Brain microvascular endothelial cell (primary cell): ENCODE measurements at regions not wholly inside any gene's neighbourhood (a gene's known extent, or its start where the extent isn't known, plus 50 kb on each side); places are given as distances from the start of the nearest gene placed in this dataset.

Experiments used
- DNase-seq: peaks from one replicate; pipeline ENCODE4 v3.0.0-alpha.2; 2020
- H3K27ac ChIP-seq: fragments of 250-450 bp; sonication (Bioruptor Pico); 2 replicates; pipeline ENCODE4 v1.5.1; 2020; ENCODE audit warnings: mild to moderate bottlenecking, moderate library complexity
- H3K27me3 ChIP-seq: fragments of 250-450 bp; sonication (Bioruptor Pico); replicated peaks from 2 replicates; pipeline ENCODE4 v1.5.1; 2020; ENCODE audit warnings: mild to moderate bottlenecking
- H3K36me3 ChIP-seq: fragments of 250-450 bp; sonication (Bioruptor Pico); replicated peaks from 2 replicates; pipeline ENCODE4 v1.5.1; 2020; ENCODE audit warnings: mild to moderate bottlenecking
- H3K4me3 ChIP-seq: 2 replicates; pipeline ENCODE4 v1.5.1; 2011; ENCODE audit warnings: low read depth, mild to moderate bottlenecking, control low read depth, low read length, moderate library complexity
- CTCF ChIP-seq: IDR thresholded peaks from 2 replicates; pipeline ENCODE4 v1.5.1; 2011; ENCODE audit warnings: low read depth, mild to moderate bottlenecking, moderate library complexity, low read length, control low read depth, inconsistent platforms; ENCODE audit errors: missing control alignments
- in situ Hi-C: cut with HindIII; loops from 2 replicates; pipeline ENCODE4 v1.10.0; 2017; ENCODE audit warnings: low sequenced_read_pairs, low pct_ligation_motif_present

DNA sequence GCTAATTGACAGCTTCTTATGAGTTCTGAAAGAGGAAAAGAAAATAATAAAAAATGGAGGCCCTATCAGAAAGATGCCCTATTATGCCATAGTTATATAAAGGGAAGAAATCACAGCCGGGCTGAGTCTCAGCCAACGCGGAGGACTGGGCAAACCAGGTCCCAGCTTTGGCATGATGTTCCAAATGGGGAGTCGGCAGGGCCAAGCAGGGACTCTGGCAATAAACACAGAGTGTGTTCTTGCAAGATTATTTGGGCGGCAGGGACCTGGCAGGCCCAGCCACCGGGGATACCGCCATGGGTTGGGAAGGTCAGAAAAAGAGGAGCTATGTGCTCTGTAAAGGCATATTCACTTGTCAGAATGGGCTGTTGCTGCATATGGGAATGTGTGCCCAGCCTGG lies 694.9 kb downstream of the BCL11A start:
- Histone ChIP-seq H3K27ac (no peak overlapping the region), H3K36me3 (no peaks in the 10 kb centered on the region), H3K27me3 (no peaks in the 10 kb centered on the region), H3K4me3 (no peak overlapping the region)
- TF ChIP-seq CTCF: no peak
- DNase-seq: no peak
- in situ Hi-C loops: no loop called here

DNA sequence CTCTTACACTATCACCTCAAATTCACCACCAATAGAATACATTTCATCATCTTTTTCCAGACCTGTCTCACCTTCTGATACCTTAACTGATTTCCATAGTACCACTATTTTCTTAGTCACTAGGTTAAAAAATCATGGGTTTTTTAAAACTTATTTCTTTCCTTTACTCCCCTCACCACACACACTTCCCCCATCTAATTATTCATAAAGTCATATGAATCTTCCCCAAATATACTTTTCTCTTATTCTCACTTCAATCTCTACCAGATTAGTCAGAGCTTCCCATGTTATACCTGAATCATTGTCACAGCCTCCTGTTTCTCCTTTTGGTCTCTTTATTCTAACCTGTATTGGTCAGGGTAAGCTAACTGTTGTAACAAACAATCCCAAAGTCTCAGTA lies 696.3 kb downstream of the BCL11A start:
- DNase-seq: no peak
- in situ Hi-C loops: no loop called here
- no peak overlapping the region for H3K27ac ChIP-seq
- no peaks in the 10 kb centered on the region for H3K27me3 ChIP-seq
- no peaks in the 10 kb centered on the region for H3K36me3 ChIP-seq
- no peak overlapping the region for H3K4me3 ChIP-seq
- TF ChIP-seq CTCF: no peak

- Histone ChIP-seq H3K36me3 (no peaks in the 10 kb centered on the region), H3K27ac (no peak overlapping the region), H3K27me3 (no peaks in the 10 kb centered on the region), H3K4me3 (no peak overlapping the region)
- TF ChIP-seq CTCF: no peak
- DNase-seq: no peak
- in situ Hi-C loops: no loop called here
Observed at GRCh38 chr2:59856391-59856790, 697.1 kb downstream of the BCL11A start.

GRCh38 chr2:59853032-59853431 lies 700.4 kb downstream of the BCL11A start:
- Histone ChIP-seq H3K36me3 (no peaks in the 10 kb centered on the region), H3K27me3 (no peaks in the 10 kb centered on the region), H3K27ac (no peak overlapping the region), H3K4me3 (no peak overlapping the region)
- TF ChIP-seq CTCF: no peak
- no peak for DNase-seq
- in situ Hi-C loops: no loop called here

DNA sequence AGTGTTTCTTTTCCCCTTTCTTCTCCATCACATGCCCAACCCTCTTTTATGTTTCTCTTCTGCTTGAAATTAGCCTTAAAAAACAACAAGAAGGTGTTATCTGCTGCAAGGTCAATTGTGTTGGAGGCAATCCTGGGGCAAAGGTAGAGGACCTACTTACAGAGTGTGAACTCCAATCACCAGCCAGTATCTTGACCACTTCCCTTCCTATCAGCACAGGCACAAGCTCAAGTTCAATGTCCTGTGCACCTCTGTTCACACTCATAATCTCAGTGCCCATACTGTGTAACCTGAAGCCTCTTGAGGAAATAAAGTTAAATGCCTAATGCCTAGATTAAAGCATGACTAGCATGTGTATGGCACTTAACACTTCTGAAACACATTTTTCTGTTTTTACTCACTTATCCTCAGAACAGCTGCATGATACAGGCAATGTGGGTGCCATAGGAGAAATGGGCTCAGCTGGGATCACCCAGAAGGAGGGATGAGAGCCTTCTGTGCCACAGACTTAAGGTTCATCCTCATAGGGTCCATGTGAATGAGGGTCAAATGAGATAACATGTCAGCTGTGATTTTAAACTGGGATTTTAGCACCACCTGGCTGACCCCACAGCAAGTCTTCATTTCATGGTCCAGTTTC lies 701.5 kb downstream of the BCL11A start:
- no peak for DNase-seq
- no peak overlapping the region for H3K4me3 ChIP-seq
- no peak overlapping the region for H3K27ac ChIP-seq
- no peaks in the 10 kb centered on the region for H3K27me3 ChIP-seq
- in situ Hi-C loops: no loop called here
- no peaks in the 10 kb centered on the region for H3K36me3 ChIP-seq
- no peak for TF ChIP-seq CTCF

- DNase-seq: no peak
- no peak for TF ChIP-seq CTCF
- Histone ChIP-seq H3K27ac (no peak overlapping the region), H3K27me3 (no peaks in the 10 kb centered on the region), H3K36me3 (no peaks in the 10 kb centered on the region), H3K4me3 (no peak overlapping the region)
- in situ Hi-C loops: no loop called here
Observed at GRCh38 chr2:59850554-59850953, 702.9 kb downstream of the BCL11A start.
